T-helper 9 cell (primary cell): ENCODE measurements at regions not wholly inside any gene's neighbourhood (a gene's known extent, or its start where the extent isn't known, plus 50 kb on each side); places are given as distances from the start of the nearest gene placed in this dataset.

ENCODE experiments used
- DNase-seq: peaks from one replicate; pipeline ENCODE4 v3.0.0-alpha.2; 2020

GRCh38 chr21:38660333-38661196 lies 145.2 kb upstream of the ETS2 start:
- DNase-seq: no peak

DNA sequence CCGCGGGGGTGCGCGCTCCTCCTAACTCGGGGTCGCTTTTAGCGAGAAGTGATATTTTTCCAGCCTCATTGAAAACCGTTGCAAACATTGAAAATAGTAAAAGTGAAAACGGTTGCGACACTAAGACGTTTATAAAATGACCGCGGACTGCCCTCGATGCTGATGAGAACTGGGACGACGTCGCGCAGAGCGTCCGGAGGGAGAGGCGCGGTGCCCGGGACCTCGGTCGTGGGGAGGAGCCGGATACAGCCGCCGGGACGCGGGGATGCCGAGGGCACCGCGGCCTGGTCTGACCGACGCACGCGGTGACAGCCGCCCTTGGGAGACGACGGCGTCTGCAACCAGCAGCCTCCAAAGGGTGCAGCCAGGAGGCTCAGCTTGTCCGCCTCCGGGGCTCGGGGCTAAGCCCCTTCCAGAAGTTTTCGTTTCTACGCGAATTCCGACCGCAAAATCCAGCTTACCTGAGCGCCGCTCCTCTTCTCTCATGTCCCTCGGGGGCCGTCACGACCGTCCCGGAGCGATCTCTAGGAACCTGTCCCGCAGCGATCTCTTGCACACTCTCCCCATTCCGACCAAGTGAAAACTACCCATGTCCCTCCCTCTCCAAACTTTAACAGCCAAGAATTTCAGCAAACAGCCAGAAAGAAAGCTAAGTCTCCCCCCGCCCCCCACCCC lies 144.4 kb upstream of the ETS2 start:
- DNase-seq: no peak

- DNase-seq: no peak
Observed at GRCh38 chr21:38661889-38662568, 143.7 kb upstream of the ETS2 start.

DNA sequence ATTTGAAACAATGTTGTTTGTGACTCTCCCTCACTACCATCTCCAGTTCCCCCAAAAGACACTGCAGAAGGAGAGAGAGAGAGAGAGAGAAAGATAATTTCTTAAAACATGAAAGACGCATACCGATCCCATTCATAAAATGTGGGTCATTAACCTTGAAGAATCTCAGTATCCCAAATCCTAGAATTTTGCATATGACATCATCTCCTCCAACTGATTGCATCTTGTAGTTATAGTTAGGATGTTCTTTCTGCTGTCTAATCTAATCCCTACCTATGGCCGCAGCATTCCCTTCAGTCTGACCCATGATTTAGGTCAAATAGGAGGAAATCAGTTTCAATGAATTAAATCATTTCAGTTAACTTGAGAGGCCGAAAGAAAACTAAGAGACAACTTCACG lies 142.4 kb upstream of the ETS2 start:
- DNase-seq: no peak

DNA sequence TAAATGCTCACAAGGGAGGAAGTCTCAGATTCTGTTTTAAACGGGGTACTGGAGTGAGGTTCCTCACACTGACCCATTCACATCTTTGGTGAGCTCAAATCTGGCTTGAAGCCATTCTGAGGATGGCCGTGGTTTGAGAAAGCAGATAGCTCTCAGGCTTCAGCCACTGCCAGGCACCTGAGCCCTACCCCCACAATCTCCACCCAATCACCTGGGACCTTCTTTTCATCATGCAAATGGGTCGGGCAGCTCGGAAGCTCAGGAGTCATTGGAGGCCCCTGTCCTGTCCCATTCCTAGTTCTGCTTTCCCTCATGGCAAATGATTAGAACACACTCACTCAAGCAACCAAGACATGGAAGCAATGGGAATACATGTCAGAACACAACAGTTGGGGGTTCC lies 141.4 kb upstream of the ETS2 start:
- DNase-seq: no peak

DNA sequence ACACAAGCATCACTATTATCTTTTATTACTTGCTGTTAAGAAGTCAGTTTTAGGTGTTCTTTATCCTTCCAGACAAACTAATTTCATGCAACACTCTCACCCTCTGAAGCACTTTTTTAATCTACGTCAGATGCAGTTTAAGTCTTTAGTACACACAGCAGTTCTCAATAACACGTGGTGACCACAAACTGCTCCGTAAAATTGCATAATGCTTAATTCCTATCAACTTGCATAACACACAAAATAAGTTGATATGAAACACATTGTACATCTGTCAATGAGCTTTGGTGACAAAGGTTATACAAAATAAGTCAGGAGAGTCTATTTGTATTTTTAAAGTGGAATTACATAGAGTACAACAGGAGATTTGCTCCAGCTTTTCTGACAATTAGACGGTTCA lies 140.9 kb upstream of the ETS2 start:
- DNase-seq: no peak

DNA sequence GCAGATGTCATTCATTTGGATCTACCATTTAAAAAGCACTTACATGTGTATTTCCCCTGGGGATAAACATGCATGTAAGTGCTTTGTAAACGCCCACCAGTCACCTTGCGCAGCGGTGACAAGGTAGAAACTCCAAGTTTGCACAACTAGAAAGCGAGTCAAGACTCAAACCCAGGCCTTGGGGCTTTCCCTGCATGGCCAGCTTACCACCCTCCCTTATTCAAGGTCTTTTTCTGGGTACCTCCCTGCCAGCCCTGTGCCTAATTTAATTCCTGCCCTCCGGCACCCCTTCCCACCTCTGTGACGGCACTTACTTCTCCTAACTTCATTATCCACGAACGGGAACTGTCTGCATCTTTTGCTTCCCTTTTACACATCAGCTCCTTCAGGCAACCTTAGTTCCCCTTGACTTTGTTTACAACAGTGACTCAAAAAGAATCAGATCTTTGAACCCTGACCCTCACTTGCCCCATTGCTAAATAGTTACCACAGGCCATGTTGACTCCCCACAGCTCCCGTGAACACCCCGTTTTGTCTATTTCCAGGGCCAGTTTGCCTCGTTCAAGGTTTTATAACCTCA lies 138.3 kb upstream of the ETS2 start:
- DNase-seq: no peak

DNA sequence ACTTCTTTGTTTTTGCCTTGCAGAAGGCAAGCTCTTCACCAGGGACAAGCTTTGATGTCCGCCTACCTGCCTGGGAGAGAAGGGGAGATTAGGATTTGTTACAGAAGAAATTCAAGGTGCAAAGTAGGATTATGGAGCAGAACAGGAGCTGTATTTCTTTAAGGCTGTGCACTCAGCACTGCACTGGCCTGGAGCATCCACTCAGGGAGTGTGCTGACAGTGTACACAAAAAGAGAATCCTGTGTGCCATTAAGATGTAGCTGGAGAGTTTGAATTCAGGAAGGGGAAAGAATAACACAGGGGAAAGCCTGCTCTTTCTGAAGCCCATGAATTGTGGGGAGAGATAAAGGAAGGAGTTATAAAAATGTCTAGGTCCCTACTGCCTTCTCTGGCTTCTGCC lies 137.7 kb upstream of the ETS2 start:
- no peak for DNase-seq

GRCh38 chr21:38668541-38668940 lies 137.2 kb upstream of the ETS2 start:
- no peak for DNase-seq

DNA sequence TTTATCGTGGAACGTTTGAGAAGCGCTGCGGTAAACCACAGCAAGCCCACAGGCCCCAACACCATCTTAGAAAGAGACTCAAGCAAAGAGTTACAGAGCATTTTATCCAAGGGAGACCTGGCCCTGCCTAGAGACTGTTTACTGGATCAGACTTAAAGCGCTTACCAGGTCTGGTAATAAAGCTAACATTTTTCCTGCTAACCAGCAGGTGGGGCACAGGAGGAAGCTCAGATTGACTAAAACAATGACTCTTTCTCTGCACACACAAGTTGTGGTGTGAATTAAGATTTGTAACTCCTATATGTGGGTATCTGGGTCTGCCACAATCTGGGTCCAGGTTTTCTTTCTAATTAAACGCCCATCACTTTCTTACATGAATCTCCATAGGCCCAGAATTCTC lies 136.5 kb upstream of the ETS2 start:
- DNase-seq: no peak

- DNase-seq: no peak
Observed at GRCh38 chr21:38670861-38671260, 134.9 kb upstream of the ETS2 start.

GRCh38 chr21:38671773-38672172 lies 134.0 kb upstream of the ETS2 start:
- no peak for DNase-seq

GRCh38 chr21:38675182-38675824 lies 130.4 kb upstream of the ETS2 start:
- no peak for DNase-seq

GRCh38 chr21:38678827-38679226 lies 126.9 kb upstream of the ETS2 start:
- no peak for DNase-seq

GRCh38 chr21:38679534-38679933 lies 126.2 kb upstream of the ETS2 start:
- DNase-seq: no peak

DNA sequence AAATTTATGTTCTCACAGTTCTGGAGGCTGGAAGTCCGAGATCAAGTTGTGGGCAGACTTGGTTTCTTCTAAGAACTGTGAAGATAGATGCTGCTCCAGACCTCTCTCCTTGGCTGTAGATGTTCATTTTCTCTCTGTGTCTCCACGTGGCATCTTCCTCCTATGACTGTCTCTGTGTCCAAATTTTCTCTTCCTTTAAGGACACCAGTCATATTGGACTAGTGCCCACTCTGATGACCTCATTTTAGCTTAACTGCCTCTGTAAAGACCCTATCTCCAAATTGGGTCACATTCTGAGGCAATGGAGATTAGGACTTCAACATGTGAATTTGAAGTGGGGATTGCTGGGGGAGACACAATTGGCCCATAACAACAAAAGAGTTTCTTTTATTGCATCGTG lies 125.3 kb upstream of the ETS2 start:
- DNase-seq: no peak

DNA sequence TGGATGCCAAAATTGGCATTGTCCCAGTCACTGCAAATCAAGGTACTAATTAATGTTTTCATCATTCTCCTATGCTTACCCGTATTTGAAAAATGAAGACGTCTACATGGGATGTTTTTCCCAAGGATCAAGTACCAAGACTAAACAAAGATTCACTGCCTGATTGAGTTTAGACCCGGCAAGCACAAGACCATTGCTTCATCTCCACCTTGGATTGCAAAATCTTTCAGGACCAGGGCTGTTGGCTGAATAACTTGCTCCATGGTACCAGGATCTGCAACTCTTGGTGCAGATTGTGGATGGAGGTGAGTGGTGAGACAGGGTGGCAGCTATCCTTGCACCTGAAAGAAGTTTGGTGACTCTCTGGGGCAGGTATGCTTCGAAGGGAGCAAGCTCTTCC lies 122.5 kb upstream of the ETS2 start:
- no peak for DNase-seq

DNA sequence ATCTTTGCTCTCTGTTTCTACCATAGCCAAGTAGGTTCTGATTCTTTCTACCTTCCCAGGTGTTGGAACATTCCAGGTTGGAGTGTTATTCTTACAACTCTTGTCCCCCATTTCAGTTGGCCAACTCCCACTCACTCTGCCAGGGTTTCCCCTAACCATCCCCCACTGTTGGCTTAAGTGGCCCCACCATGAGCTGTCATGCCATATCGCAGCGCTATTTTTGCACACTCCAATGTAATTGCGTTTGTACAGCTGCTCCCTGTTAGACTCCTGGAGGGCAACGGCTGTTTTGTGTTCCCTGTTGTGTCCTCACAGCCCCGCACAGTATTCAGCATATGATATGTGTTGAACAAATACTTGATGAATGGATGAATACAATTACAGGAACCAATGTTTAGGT lies 117.7 kb upstream of the ETS2 start:
- no peak for DNase-seq

GRCh38 chr21:38691631-38692030 lies 114.1 kb upstream of the ETS2 start:
- no peak for DNase-seq

GRCh38 chr21:38696579-38696978 lies 109.2 kb upstream of the ETS2 start:
- DNase-seq: no peak

DNA sequence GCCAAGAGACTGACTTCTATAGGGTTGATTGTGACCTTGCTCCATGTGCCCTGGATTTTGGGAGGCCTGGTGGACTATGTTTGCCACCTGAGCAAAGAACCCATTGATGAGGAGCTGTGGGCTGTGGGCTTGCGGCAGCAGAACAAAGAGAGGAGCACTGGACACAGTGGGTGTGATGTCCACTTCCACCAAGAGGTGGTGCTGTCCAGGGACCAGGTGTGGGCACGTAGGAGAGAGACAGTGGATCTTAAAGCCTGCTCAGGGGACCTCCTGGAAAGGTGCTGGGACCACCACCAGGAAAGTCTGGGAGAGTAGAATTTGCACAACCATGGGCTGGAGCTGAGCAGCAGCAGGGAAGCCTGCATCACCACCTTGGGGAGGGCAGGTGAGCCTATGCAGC lies 106.7 kb upstream of the ETS2 start:
- no peak for DNase-seq

- DNase-seq: no peak
Observed at GRCh38 chr21:38702196-38702595, 103.5 kb upstream of the ETS2 start.

DNA sequence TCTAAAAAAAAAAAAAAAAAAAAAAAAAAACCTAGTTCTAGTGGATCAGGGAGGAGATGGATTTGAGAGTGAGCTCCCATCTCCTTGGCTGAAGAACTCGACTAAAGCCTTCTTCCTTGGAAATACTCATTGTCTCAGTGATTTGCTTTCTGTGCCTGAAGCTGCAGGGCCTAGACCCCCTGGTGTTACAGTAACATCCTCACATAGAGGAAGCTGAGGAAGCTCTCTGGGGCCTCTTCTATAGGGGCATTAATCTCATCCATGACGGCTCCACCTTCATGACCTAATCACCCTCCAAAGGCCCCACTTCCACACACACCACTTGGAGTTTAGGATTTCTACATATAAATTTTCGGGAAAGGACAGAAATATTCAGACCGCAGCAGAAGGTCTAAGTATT lies 95.9 kb upstream of the ETS2 start:
- DNase-seq: no peak
